Fibroblast of skin of right biceps (primary cell): ENCODE measurements at regions not wholly inside any gene's neighbourhood (a gene's known extent, or its start where the extent isn't known, plus 50 kb on each side); places are given as distances from the start of the nearest gene placed in this dataset.

Experiments used
- DNase-seq: peaks from one replicate; pipeline ENCODE4 v3.0.0-alpha.2; 2013

DNA sequence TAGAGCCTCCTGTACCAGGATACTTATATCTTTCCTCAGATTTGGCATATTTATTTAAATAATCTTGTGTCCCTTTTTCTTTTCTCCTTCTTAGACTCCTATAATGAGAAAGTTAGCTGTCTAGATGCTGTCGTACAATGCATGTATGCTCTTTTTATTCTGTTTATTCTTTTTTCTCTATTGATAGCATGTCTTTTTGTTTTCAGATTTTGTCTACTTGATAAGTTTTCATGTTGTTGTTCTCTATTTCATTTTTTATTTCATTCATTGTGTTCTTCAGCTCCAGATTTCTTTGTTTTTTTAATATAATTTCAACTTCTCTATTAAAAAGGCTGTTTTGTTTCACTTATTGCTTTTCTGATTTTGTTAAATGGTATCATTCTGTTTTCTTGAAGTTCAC lies 674.3 kb upstream of the POU3F3 start:
- DNase-seq: no peak

DNA sequence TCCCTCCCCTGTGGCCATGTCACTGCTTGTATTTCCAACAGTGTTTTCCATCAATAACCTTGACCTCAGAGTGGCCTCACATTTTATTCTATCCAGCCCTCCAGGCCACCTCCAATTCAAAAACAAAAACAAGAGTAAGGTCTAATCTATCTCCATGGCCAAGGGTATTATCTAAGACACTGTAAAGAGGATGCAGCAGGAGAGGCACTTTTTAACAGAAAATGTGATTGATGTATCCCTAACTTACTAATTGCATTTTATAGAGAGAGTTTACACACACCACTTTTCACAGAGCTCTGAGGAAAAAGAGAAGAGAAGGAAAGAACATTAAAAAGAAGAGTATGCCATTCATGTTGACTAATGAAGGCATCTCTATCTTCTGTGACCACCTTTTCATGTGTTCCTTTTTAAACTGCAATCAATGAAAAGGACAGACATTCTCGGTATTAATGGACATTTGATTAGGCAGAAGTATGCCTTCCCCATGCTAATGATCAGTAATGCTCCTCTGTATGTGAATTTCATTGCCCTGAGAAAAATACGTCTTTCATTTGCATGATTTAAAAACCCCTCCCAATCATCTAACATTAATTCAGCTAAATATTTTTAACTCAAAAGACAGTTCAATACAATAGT lies 653.3 kb upstream of the POU3F3 start:
- DNase-seq: no peak

DNA sequence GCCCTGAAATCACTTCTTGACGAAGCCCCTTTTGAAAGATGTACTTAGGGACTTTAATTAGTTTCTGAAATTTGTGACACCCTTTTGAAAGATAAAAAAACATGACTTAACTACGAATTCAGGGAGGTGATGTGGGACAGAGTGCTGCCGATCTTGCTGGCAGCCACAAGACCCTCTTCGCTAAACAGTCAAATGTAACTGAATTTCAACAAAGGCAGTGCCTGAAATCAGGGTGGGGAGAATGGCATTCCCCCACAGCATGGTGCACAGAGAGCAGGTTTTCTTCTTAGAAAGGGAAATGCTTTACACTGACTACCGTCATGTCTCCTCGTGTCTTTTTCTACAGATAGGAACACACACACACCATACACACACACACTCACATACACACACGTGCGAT lies 640.2 kb upstream of the POU3F3 start:
- DNase-seq: no peak

DNA sequence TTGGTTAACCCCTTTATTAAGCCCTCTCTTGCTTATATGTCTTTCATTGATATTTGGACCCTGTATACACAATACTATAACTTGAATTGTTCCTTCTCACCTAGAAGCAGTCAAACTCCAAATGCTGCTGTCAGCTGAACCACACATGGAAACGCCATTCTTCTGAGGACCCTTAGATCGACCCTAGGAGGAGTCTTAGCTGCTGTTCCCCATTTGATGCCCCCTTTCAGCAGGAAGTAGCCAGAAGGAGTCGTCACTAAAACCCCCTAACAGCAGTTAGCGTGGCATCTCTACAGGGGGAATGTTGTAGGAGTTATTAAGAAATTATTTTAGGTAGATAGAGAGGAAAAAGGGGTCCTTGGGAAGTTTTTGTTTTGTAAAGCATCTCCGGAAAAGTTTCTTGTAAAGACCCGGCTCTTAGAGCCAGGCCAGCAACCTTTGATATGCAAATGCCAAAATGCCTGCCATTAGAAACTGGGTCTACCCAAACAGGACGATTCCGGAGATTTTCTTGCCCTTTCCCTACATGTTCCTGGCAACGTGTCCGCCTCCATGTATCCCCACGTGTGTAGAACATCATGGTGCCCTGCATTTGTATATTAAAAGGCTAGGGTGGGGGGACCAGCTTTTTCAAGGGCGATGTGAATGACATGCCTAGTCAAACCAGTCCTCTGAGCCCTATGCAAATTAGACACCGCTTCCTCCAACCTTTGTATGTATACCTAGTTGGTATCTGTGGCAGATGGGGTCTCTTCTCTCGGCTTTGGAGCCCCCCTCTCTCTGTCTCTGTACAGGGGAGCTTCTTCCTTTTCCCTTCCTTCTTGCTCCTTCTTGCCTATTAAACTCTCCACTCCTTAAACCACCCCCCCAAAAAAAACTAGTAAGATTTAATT lies 638.4 kb upstream of the POU3F3 start:
- DNase-seq: no peak

DNA sequence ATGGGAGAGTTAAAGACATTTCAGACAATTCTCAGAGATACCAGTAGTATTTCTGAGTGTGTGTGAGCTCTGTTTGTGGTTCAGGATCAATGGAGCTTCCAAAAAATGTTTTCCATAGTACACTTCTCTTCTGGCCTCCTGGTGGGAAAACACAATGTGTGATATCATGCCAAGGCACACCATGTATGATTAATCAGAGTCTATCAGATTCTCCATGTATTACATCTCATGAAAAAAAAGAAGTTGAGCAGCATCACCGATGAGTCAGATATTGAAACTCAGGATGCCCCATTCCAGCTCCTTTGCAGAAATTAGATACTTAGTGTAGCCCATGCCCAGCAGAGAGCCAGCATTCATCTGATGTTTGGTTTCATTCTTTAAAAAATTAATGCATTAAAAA lies 620.3 kb upstream of the POU3F3 start:
- peak; percentile 1 for DNase-seq

DNA sequence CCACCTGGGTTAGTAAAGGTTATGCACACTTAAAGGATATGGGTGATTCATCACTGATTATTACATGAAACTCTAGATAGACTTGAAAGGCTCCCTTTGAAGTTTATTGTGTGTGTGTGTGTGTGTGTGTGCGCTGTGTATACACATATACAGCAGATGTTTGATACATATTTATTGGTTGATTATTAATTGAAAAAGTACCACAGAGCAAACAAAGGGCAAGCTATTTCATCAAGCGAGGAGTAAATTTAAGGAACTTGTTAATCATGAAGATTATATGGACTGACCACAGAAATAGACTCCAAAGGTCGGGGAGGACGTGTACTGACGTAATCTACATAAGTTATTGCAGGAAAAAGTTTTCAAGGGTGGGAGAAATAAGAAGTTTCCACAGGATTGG lies 617.4 kb upstream of the POU3F3 start:
- DNase-seq: no peak

DNA sequence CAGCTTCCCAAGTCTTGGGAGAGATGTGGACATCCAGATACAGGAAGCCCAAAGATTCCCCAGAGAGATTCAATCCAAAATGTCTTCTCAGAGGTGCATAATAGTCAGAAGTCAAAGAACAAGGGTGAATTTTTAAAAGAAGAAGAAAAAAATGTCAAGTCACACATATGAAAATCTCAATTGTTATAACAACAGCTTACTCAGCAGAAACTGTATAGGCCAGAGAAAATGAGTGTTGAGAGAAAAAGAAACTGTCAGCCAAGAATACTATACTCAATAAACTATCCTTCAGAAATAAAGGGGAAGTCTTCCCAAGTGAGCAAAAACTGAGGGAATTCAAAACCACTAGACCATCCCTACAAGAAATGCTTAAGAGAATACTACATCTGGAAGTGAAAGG lies 612.9 kb upstream of the POU3F3 start:
- no peak for DNase-seq

DNA sequence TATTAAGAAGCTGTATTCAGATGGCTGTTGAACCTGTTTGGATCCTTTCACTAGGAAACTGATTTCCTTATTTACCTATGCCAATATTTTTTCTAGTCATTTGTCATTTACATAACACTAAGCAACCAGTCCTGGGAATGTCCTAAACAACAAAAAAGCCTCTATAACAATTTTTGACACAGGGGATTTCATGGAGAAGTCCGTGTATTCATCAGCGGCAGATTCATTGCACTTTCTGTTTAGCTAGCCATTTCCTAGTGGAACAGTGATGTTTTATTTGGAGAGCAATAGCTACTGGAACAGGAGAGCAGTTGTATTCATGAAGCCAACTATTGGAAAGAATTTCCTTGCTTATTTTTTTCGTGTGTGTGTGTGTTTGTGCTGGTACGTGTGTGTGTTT lies 604.3 kb upstream of the POU3F3 start:
- DNase-seq: no peak

DNA sequence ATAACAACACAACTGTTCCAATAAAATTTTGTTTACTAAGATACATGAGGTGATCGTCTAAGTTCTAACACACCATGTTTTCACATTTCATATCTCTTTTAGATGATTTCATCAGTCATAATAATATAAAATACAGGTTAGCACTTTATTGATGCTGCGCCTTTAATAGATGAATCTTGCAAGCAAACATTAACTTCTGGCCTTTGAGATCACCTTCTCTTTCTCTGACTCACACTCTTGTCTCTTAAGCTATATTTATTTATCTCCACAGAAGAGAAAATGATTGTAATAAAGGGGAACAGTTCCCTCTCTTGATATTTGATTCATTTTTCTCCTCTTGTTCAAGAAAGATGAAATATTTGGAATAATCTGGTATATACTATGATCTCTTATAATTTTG lies 603.3 kb upstream of the POU3F3 start:
- DNase-seq: no peak

DNA sequence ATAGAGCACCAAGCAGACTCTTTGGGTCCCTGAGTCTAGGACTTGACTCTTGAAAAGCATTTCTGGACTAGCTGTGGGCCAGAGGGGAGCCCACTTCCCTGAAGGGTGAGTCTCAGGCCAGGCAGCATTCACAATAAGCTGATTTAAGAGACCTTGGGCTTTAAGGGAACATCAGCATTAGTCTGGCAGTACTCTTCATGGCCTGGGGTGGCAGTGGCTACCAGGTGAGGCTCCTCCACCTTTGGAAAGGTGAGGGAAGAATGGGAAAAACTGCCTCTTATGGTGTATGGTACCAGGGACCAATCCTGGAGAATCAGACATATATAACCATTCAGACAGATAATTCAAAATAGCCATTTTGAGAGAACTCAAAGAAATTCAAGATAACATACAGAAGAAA lies 599.9 kb upstream of the POU3F3 start:
- no peak for DNase-seq

DNA sequence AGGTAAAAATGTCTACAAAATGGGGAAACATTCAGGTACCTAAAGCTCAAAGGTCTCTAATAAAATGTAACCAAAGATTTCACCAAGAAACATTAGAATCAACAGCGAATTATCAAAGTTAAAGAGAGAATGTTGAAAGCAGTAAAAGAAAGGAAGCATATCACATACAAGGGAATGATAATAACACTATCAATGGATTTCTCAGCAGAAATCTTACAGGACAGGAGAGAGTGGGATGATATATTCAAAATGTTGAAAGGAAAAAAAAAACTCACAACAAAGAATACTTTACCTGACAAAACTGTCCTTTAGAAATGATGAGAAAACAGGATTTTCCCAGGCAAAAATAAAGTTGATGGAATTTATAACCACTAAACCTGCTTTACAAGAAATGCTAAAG lies 591.2 kb upstream of the POU3F3 start:
- DNase-seq: no peak

DNA sequence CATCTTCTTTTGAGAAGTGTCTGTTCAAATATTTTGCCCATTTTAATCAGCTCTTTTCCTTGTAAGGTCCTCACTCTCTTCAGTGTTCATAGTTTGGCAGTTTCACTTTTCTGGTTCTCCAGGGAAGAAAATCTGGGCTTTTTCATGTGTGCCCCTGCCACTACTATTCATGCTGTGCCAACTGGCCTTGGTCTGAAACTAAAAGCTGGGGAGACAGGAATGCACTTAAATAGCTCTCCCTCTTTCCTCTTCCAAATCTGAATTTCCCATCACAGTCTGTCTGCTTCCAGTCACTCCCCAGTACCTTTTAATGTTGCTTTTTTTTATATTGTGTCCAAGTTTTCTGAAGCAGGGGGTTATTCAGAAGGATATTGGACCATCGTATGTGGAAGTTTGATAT lies 574.3 kb upstream of the POU3F3 start:
- no peak for DNase-seq

DNA sequence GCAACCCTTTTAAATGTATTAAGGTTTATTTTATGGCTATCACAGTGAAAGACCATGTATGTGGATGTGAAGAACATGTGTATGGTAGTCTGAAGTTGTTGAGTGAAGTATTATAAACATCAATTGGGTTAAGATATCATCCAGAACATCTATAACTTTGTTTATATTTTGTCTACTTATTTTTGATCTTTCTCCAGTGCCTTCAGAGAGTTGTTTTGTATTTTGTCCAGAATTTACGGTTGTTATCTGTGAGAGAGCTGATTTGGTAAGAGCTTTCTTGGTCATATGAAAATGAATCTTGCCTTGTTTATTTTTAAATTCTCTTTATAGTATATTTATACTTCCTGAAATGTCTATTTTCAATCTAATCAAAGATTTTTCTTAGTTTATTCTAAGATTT lies 573.7 kb upstream of the POU3F3 start:
- no peak for DNase-seq

DNA sequence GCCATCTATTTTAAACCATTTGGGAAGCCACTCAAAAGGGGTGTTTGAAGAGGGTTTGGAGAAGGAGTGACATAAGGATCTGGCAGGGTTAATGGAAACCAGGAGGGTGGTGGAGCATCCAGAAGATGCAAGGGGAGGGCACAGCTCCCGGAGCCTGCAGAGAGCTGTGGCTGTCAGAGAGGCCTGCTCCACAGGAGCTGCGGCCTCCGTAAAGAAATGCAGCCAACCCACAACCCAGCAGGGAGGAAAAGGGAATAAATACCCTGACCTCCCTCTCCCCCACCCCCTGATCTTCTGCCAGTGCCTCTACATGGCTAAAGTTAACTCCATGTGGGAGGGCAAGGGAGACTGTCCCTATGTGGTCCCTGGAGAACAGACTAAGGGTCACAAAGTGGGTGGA lies 567.1 kb upstream of the POU3F3 start:
- DNase-seq: no peak

DNA sequence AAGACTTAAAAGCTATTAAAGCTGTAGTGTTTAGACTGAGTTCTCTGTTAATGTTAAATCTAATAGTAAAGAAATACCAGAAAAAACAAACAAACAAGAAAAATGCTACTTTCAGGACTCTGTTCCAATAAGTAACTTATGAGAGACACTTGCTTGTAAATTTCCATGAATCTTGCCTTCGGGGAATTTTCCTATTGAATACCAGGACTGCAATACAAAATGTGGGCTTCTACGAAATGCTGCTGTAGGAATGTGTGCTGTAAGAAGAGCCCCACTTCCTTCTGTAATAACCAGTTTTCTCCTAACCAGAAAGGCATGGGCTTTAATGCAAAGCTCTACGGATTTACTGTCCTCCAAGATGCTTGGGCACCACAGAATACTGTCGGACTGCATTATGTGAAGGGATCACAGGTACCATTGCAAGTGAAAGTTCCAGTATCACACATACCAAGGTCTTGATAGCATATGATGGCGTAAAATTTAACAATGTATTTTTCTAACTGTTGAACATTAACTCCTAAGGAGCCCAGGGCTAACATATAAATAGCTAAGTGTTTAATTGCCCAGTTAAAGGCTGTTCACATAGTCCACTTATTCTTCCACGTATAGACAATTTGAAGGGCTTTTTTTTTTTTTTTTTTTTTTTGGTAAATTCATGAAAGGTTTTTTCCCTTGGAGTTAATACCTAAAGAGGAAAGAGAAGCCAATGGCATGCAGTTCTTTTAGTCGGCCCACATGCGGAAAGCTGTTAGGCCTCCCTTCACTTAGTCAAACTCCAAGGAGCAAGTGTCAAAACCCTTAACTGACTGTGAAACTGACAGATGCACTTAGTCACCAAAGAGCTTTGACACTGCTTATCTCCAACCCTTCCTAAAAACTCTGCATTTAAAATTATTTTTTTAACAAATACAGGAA lies 564.0 kb upstream of the POU3F3 start:
- no peak for DNase-seq

DNA sequence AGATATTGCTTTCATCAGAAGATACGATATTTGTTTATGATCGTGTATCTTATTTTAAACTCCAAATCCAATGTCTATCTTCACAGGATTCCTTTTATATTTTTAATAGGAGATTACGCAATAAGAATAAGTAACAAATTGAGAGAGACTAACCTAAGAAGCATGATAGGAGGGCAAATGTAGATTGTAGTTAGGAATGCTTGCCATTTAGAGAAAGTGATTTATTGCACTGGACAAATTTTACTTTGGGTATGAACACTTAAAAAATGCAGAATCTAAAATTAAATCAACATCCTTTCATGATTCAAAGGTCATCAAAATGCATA lies 563.4 kb upstream of the POU3F3 start:
- no peak for DNase-seq

DNA sequence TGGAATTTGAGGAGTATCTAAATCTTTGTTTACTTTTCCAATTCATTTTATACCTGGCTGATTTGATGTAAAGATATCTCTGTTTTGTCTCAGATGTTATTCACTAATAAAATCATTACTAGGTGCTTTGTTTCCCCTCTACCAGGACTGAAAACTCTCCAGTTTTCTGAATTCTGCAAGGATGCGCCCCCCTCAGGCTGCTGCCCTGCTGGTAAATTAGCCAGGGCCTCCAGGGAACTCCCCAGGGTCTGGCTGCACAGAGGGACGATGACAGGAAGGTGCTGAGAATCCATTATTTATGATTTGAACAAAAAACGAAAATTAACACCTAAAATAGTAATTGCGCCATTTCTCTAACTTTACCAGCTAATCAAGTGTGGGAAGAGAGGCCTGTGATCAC lies 541.2 kb upstream of the POU3F3 start:
- no peak for DNase-seq

DNA sequence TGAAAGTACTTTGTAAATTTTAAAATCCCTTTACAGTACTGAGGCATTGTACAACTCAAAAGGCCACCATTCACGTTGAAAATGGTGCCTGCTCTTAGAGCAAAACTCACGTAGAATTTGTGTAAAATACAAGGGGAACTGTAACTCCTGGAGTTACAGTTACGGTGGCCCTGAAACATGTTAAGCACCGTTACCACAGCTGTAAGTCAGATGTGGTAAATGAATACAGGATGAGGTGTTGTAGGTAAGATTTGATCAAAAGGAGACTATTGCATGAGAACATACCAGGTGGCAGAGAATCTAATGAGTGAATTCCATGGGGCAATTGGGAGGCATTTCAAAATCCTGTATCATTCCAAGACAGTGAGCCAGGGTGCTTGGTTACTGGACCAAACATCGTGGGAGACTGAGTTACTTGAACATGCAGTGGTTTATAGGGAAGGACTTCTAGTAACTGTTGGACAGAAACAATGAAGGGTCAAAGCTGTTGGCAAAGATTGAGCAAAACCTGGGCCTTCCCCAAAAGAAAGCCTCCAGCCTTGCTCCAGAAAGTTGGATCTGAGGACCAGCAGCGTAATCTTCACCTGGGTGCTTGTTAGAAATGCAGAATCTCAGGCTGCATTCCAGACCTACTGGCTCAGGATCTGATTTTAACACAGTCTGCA lies 535.8 kb upstream of the POU3F3 start:
- DNase-seq: no peak

DNA sequence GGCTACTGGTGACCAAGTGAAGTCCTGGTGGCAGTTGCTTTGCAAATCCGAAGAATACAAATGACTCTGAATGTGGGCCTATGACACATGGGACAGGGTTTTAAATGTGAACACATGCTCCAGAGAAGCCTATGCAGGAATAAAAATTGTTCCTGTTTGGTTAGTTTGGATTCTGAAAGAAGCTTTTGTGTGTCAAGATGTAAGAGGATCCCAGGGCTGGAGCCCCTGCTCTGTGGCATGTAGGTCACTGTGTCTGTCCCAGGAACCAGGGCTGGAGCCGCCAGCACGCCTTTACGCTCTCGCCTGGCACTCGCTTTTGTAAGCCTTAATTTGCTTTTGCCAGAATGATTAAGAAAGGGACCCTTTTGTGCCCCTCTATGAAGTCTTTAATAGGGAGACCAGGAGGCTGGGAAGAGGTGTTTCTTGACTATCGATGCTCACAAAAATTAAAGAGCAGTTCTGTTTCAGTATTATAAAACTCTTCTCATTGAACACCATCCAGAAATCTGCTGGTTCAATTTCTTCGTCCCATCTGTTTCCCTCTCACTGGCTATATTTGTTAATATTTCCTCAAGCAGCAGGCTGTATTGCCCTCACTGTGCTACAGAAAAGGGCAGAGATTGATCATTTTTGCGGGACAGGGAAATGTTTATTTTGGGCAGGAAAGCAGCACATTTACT lies 532.7 kb upstream of the POU3F3 start:
- DNase-seq: no peak

DNA sequence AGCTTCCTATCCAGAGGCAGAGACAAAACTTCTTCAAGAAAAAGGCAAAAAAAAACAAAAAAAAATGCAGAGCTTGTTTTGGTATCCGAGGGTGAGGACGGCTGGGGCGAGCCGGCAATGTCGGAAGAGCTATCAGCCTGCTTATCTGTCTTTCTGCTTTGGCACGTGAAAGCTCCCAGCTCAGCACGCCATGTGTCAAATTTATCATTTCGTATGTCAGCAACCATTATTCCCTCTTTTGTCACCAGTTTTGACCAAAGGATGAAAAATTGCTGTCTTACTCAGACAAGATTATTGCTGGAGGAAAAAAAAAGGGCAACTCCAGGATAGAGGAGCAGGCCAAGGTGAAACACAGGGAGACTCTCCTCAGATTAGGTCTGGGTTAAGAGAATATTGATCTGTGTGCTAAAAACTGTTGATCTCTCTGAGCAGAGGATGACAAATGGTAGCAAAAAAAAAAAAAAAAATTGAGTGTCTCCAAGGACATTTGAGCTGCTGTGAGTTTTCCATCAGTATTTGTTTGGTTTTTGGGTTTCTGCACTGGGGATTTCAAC lies 532.0 kb upstream of the POU3F3 start:
- peak; percentile 2 for DNase-seq

DNA sequence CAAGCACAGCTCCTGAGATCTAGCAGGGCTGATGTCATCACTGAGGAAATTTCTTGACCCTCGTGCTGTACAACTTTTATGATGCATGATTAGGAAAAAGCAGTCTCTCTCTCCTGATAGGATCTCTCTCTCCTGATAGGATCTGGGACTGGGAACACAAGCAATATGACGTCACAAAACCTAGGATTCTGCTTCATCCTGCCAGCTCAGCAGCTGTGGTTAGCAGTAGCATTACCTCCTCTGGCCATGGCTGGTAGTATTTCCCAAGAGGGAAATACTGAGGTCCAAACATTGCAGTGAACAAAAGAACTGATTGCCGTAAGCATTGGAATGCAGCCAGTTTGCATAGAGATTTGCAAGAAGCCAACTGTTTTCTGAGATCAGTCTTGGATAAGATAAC lies 521.2 kb upstream of the POU3F3 start:
- DNase-seq: peak; percentile 78

DNA sequence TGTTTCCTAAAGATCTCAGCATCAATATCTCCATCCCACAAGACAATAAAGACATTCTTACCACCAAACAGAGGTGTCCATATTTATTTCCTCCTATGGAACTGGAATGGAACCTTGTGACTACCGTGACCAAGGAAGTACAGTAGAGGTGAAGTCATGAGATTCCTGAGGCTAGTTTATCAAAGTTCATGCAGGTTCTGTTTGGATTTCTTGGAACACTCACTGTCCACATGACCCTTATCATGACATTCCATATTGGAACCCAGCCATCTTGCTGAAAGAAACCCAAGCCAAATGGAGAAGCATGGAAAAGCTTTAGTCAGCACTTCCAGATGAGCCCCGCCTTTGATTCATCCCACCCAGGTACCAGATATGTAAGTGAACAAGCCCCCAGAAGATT lies 516.0 kb upstream of the POU3F3 start:
- no peak for DNase-seq
